GM21423 (cell line): ENCODE measurements at regions not wholly inside any gene's neighbourhood (a gene's known extent, or its start where the extent isn't known, plus 50 kb on each side); places are given as distances from the start of the nearest gene placed in this dataset.

Source experiments
- ATAC-seq: cut with Tn5 transposase; IDR thresholded peaks from one replicate; pipeline ENCODE4 v1.9.1; 2021; ENCODE audit warnings: mild to moderate bottlenecking, moderate library complexity; ENCODE audit not compliant: unreplicated experiment

- no peak for ATAC-seq
These were observed 106.6 kb upstream of the CXADR start for GRCh38 chr21:17406202-17406601.

GRCh38 chr21:17414766-17415165, 98.1 kb upstream of the CXADR start:
- no peak for ATAC-seq

- ATAC-seq: no peak
These were observed 96.7 kb upstream of the CXADR start for GRCh38 chr21:17416139-17416538.

- no peak for ATAC-seq
These were observed 89.9 kb upstream of the CXADR start for GRCh38 chr21:17422931-17423330.

GRCh38 chr21:17427157-17427556, 85.7 kb upstream of the CXADR start:
- no peak for ATAC-seq

- peak; percentile 95 for ATAC-seq
These were observed 84.9 kb upstream of the CXADR start for GRCh38 chr21:17427831-17428483.

GRCh38 chr21:17428484-17428869, 84.4 kb upstream of the CXADR start:
- ATAC-seq: peak; percentile 70

- no peak for ATAC-seq
These were observed 83.9 kb upstream of the CXADR start for GRCh38 chr21:17428980-17429379.

GRCh38 chr21:17429936-17430335, 82.9 kb upstream of the CXADR start:
- ATAC-seq: no peak

- no peak for ATAC-seq
These were observed 80.1 kb upstream of the CXADR start for GRCh38 chr21:17432732-17433057.

- no peak for ATAC-seq
These were observed 79.1 kb upstream of the CXADR start for GRCh38 chr21:17433730-17434129.

- ATAC-seq: no peak
These were observed 77.0 kb upstream of the CXADR start for GRCh38 chr21:17435565-17436543.

- ATAC-seq: no peak
These were observed 76.2 kb upstream of the CXADR start for GRCh38 chr21:17436626-17437111.

GRCh38 chr21:17438635-17439034, 74.2 kb upstream of the CXADR start:
- ATAC-seq: no peak

GRCh38 chr21:17440969-17441368, 71.9 kb upstream of the CXADR start:
- no peak for ATAC-seq

- ATAC-seq: no peak
These were observed 71.5 kb upstream of the CXADR start for GRCh38 chr21:17441370-17441769.

GRCh38 chr21:17442165-17442564, 70.7 kb upstream of the CXADR start:
- ATAC-seq: no peak

GRCh38 chr21:17444828-17445227, 68.0 kb upstream of the CXADR start:
- ATAC-seq: no peak

GRCh38 chr21:17446737-17447136, 66.1 kb upstream of the CXADR start:
- ATAC-seq: no peak

- ATAC-seq: no peak
These were observed 63.1 kb upstream of the CXADR start for GRCh38 chr21:17449701-17450100.

- ATAC-seq: no peak
These were observed 61.4 kb upstream of the CXADR start for GRCh38 chr21:17451364-17451891.
